GM20000 (cell line): ENCODE measurements at regions not wholly inside any gene's neighbourhood (a gene's known extent, or its start where the extent isn't known, plus 50 kb on each side); places are given as distances from the start of the nearest gene placed in this dataset.

Experiments
- DNase-seq: peaks from one replicate; pipeline ENCODE4 v3.0.0; 2012; ENCODE audit warnings: low spot score
- CTCF ChIP-seq: IDR thresholded peaks from 2 replicates; pipeline ENCODE4 v1.5.1; 2012; ENCODE audit warnings: mild to moderate bottlenecking, control low read depth; ENCODE audit errors: extremely low read depth, missing control alignments

- no peak for TF ChIP-seq CTCF
- DNase-seq, result no peak
Measured at GRCh38 chr11:27861706-27862430, 161.6 kb upstream of the BDNF start.

GRCh38 chr11:27860811-27861210 is 160.6 kb upstream of the BDNF start:
- no peak for DNase-seq
- TF ChIP-seq CTCF, result no peak

GRCh38 chr11:27858866-27859265 is 158.6 kb upstream of the BDNF start:
- no peak for TF ChIP-seq CTCF

GRCh38 chr11:27857588-27857987 is 157.3 kb upstream of the BDNF start:
- TF ChIP-seq CTCF, result no peak
- DNase-seq, result no peak

More at GRCh38 chr11:27858866-27859265, 158.6 kb upstream of the BDNF start:
- DNase-seq, result no peak

GRCh38 chr11:27857014-27857413 is 156.8 kb upstream of the BDNF start:
- no peak for TF ChIP-seq CTCF
- DNase-seq, result no peak

GRCh38 chr11:27848423-27848822 is 148.2 kb upstream of the BDNF start:
- no peak for DNase-seq
- no peak for TF ChIP-seq CTCF

GRCh38 chr11:27847496-27847895 is 147.2 kb upstream of the BDNF start:
- DNase-seq, result no peak
- TF ChIP-seq CTCF, result no peak
